Stimulated activated CD4-positive, alpha-beta T cell treated with anti-CD3 and anti-CD28 coated beads, Interleukin-1b, Interleukin-23, amount 100 ng/mL, for 4 hours (primary cell): ENCODE measurements at regions not wholly inside any gene's neighbourhood (a gene's known extent, or its start where the extent isn't known, plus 50 kb on each side); places are given as distances from the start of the nearest gene placed in this dataset.
"Not testable (repeated sequence)": the region's sequence is repeated elsewhere in the genome, so short reads cannot be mapped to it uniquely, and the experiment has no call there.

ENCODE experiments used
- DNase-seq, 2 donors: peaks; one replicate each; pipeline ENCODE4 v3.0.0-alpha.2; 2020; ENCODE audit warnings: low read depth in 2 of 2

DNA sequence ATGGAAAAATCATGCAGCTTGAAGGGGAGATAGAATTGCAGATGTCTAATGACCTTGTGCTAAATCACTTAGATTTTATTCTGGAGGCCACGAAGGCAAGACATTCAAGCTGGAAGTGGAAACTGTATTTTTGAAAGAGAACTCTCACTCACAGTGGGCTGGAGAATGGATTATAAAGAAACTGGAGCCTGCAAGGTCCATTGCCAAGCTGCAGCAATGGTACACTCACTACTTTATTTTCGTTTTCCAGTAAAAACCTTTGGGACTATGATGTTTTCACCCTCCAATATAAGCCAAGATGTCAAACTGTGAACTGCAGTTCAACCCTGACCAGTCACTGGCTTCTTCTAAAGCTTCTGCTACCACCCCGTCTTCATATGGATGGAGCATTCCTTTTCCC lies 62.0 kb downstream of the SKIDA1 start:
- no peak for DNase-seq

DNA sequence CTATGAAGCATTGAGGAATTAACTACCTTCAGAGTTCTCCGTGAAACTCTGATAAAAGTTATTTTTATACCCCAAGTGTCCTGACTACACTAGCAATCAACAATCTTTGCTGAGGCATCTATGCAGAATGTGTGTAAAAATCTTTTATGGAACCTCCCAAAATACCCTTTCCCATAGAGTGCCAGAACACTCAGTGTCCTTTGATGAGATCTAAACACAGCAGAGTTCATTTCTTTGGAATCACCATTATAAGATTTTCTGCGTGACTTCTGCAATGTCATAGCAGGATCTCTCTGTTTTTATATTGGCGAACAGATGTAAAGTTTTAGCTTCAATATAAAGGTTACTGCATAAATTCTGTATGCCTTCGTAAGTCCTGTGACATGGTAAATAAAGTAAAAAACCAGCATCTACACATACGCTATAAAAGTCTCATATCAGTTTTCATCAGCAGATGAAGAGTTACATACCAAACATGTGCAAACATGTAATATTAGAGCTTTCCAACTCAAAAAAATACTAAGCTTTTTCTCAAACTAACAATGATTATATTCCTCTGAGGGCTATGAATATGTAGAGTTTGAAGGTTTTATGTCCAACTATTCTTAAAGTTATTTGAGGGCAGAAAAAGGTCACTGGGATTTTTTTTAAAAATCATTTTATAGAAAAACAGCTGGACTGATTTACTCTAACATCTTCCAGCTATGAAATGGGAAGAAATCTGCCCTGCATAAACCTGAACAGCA lies 67.2 kb downstream of the SKIDA1 start:
- DNase-seq = no peak

DNA sequence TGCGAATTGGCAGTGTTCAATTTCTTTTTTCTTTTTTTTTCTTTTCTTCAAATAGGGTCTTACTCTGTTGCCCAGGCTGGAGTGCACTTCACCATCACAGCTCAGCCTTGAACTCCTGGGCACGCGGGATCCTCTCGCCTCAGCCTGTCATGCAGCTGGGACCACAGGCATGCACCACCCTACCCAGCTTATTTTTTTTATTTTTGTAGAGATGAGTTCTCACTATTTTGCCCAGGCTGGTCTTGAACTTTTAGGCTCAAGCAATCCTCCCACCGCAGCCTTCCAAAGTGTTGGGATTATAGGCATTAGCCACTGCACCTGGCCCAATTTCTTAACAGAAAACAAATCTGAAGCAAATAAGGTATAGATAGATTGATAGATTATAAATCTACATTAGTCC lies 69.3 kb downstream of the SKIDA1 start:
- no peak for DNase-seq

DNA sequence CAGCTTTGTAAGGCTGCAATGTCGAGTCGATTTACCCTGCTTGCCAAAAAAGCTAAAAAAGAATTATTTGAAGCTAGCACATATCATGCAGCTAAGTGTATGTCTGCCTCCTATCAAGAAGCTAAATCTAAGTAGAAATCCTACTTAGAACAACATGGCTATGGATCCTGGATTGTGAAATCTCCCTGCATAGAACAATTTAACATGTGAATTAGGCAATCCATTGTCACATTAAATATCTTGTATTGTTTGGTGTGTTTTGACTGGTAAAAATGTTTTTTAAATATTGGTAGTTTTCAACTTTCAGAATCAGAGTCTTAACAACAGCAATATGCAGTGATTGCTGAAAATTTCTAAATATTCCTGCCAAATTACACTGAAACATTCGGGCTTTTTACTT lies 73.3 kb downstream of the SKIDA1 start:
- DNase-seq = no peak

DNA sequence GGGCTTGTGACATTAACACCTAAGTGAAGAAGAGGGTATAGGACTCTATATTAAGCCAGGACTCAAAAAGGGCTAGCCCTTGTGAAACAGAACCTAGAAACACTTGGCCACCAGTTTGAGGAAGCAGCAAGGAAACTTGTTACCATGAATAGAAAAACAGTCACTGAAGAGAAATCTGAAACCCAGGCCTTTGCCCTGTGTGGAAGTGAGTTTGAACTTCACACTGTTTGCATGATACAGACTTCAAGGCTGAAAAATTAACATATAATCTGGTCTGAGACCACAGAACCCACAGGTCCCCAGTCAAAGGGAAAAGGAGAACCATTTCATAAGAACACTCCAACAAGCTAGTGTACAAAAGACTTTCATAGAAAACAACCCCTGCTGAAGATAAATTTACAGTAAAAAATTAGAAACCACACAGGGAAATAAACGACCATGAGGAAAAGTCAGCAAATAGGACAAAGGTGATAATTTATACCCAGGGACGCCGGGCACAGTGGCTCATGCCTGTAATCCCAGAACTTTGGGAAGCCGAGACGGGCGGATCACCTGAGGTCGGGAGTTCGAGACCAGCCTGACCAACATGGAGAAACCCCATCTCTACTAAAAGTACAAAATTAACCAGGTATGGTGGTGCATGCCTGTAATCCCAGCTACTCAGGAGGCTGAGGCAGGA lies 76.1 kb downstream of the SKIDA1 start:
- no peak for DNase-seq

DNA sequence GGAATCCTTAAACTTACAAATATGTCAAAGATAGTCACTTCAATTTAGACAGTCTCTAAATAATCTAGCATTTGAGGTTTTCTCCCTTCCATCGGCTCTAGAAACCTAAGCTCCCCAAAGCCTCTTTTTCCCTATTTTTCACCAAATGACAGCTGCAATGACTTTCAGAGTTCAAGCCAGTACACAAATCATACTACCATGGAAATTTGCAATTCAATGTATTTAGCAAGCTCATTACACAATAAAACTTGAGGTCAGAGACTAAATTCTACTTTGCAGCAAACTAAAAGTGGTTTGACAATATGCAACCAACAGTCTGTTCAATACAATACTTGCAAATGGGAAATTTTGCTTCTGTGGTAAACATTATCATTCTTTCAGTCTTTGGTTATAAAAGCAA lies 80.3 kb downstream of the SKIDA1 start:
- DNase-seq = no peak

DNA sequence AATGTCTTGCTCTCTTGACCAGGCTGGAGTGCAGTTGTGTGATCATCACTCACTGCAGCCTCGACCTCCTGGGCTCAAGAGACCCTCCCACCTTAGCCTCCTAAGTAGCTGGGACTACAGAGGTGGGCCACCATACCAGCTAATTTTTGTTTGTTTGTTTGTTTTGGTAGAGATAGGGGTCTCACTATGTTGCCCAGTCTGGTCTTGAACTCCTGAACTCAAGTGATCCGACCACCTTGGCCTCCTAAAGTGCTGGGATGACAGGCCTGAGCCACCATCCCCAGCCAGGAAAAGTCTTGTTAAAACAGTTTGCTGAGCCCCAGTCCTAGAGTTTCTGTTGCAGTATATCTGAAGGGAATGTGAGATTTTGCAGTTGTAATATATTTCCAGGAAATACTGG lies 83.9 kb downstream of the SKIDA1 start:
- no peak for DNase-seq

DNA sequence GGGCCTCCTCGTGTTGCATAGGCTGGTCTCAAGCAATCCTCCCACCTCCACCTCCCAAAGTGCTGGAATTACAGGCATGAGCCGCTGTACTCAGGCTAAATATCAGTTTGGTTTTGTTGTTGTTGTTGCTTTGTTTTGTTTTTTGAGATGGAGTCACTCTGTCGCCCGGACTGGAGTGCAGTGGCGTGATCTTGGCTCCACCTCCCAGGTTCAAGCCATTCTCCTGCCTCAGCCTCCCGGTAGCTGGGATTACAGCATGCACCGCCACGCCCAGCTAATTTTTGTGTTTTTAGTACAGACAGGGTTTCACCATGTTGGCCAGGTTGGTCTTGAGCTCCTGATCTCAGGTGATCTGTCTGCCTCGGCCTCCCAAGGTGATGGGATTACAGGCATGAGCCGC lies 86.6 kb downstream of the SKIDA1 start:
- DNase-seq = not testable (repeated sequence)

DNA sequence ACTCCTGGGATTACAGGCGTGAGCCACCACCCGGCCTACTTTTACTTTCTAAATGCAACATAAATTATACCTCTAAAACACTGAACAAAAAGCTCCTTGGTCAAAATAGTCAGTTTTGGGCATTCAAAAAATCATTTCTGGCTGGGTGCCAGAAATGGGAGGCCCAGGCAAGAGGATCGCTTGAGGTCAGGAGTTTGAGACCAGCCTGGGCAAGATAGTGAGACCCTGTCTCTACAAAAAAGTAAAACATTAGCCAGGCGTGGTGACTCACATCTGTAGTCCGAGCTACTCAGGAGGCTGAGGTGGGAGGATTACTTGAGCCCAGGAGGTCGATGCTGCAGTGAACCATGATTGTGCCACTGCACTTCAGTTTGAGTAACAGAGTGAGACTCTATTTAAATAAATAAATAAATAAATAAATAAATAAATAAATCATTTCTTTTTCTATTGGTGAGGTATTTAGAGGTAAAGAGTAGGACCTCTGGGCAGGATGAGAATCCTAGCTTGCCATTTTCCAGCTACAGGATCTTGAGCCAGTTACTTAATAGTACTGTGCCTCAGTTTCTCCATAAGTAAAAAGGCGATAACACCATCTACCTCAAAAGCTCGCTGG lies 87.6 kb downstream of the SKIDA1 start:
- no peak for DNase-seq

DNA sequence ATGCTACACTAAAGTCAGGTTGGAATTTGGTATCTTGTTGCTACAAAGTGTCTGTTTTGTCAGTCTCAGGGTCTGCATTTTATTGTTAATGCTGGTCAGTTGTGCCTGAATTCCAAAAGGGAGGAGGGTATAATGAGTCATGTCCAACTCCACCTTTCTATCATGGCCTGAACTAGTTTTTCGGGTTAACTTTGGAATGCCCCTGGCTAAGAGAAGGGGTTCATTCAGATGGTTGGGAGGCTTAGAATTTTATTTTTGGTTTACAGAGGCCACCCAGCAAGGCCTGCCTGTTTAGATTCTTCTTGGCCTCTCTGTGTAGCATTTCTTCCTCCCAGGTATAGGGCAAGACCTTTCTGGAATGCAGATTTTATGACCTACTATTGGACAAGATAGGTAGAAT lies 93.2 kb downstream of the SKIDA1 start:
- no peak for DNase-seq

DNA sequence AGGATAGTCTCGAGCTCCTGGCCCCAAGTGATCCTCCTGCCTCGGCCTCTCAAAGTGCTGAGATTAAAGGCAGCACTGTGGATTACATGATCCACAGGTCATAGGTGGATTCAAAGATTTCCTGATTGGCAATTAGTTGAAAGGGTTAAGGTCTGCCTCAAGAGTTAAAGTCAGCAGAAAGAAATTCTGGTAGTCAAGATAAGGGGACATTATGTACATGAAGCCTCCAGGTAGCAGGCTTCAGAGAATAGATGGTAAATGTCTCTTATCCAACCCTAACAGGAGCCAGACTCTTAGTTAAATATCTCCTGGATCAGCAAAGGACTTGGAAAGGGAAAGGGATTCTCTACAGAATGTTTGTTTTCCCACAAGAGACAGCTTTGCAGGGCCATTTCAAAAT lies 93.7 kb downstream of the SKIDA1 start:
- DNase-seq = no peak

DNA sequence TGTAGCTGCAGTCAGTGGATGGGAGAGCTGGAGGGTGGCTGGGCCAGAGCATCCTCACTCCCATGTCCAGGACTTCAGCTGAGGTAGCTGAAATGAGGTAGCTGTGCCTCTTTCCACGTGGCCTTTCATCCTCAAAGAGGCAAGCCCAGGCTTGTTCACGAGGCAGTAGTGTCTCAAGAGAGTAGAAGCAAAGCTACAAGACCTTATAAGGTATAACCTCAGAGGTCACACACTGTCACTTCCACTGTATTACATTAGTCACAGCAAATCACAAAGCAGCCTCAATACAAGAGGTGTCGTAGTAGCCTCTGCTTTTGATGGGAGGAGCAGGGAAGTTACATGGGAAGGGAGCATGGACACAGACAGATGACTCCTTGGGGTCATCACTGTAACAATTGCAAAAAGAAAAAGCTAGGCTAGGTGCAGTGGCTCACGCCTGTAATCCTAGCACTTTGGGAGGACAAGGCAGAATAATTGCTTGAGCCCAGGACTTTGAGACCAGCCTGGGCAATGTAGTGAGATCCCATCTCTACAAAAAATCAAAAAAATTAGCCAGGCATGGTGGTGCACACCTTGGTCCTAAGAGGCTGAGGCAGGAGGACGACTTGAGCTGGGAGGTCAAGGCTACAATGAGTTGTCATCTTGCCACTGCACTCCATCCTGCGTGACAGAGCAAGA lies 97.5 kb downstream of the SKIDA1 start:
- no peak for DNase-seq

DNA sequence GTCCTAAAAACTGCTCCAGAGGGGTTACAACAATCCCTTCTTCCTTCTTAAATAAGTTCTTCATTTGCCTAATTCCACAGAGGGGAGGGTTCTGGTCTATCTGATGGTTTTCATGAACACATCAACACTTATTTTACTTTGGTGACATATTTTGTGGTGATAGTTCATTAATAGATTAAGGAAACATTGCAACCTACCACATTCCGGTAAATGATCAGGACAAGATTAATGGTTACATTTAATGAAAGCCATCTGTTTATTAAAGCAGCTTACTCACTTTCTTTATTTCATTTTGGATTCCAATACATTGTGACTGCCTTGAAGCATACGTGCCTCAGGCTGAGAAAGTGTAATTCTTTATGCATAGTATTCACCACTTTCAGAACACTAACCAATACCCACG lies 101.0 kb downstream of the SKIDA1 start:
- no peak for DNase-seq

DNA sequence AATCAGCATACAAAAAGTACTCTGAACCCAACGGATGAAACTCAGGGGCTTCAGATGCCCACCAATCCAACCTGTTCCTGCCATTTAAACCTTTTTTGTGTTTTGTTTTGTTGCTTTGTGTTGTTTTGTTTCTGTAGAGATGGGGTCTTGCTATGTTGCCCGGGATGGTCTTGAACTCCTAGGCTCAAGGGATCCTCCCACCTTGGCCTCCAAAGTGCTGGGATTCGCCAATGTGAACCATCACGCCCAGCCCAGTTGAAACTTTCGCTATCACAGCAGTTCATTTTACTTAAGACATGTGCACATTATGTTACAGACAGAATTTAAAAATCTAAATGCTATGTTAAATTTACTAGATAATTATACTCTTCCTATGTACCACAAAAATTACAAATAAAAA lies 101.6 kb downstream of the SKIDA1 start:
- DNase-seq = no peak

DNA sequence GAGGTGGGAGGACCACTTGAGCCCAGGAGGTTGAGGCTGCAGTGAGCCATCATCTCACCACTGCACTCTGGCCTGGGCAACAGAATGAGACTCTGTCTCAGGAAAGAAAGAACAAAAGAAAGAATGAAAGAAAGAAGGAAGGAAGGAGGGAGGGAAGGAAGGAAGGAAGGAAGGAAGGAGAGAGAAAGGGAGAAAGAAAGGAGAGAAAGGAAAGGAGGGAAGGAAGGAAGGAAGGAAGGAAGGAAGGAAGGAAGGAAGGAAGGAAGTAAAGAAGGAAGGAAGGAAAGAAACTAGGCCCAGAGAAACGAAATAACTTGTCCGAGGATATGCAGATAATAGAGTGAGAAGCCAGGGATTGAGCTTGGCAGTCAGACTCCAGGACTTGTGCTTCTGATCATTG lies 102.1 kb downstream of the SKIDA1 start:
- DNase-seq = no peak

DNA sequence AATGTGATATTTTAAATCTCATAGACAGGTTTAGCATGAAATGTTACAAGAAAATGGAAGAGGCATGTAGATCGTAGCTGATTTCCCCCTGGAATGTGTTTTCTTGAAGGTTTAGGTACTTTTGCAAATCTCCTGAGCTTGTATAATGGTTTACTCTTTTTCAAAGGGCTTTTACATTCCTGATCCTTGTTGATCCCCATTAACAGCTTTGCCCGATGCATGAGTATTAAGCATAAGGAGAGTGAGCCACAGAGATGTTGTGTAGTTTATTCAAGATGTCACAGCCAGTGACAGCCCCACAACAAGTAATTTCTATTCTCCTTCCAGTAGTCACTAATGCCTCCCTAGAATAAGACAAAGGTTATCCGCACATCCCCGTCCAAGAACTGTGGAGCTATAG lies 103.7 kb downstream of the SKIDA1 start:
- DNase-seq = no peak

DNA sequence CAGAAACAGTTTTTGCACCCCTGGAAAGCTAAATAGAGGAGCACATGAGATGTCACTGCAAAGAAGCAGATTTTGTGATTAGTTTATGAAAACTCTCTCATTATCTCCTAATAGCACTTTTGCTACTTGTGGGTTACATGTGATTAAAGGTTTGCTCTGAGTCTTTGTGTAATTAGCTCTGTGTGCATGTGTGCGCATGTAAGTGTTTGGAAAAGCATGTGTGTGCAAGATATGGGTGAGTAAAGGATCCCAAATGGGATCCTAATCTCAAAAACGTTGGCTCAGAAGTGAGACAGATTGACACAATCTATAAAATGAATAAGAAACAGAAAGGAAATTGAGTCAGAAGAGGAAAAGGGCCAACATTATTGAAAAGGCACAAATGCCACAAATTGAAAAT lies 104.5 kb downstream of the SKIDA1 start:
- DNase-seq = no peak

DNA sequence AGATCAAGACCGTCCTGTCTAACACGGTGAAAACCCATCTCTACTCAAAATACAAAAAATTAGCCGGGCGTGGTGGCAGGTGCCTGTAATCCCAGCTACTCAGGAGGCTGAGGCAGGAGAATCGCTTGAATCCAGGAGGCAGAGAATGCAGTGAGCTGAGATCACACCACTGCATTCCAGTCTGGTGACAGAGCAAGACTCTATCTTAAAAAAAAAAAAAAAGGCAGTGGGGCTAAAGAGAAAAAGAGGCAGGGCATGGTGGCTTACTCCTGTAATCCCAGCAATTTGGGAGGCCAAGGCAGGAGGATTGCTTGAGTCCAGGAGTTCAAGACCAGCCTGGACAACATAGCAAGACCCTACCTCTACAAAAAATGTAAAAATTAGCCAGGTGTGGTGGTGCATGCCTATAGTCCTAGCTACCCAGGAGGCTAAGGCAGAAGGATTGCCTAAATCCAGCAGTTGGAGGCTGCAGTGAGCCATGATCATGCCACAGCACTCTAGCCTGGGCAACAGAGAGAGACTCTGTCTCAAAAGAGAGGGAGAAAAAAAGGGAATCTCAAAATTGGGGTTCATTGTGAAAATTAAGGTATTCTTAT lies 106.4 kb downstream of the SKIDA1 start:
- not testable (repeated sequence) for DNase-seq

DNA sequence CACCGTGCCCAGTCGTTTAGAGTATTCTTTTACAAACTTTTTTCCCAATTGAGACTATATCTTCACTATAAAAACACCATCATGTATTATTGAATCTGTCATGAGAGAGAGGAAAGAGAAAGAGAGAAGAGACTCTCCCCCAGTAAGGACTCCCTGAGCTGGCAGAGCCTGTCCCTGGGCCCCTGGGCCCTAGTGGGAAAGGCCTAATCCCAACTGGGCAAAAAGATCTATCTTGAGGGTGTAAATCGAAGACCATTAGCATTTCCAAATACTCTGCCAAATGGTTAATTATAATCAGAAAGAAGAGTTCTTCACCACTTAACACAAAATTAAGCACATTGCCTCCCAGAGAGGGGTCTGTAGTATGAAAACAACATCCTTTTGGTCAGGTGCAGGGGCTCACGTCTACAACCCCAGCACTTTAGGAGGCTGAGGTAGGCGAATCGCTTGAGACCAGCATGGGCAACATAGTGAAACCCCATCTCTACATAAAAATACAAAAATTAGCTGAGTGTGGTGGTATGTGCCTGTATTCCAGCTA lies 108.2 kb downstream of the SKIDA1 start:
- DNase-seq = no peak

DNA sequence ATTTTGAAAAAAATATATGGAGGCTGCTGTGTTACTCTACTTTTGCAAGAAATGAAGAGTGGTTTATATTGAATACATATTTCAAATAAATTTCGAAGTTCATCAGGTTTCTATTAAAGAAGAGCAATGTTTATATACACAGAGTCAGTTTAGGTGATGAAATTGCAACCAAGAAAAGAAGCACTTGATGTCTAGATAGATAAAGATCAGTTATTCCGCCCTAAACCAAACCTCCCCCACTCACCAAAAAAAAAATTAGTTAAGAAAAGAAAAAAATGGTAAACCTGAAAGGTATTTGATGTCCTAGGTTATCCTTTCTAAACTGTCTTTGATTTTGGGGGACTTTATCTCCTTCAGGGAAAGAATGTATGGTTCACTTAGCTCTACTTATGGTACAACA lies 111.8 kb downstream of the SKIDA1 start:
- DNase-seq = no peak

DNA sequence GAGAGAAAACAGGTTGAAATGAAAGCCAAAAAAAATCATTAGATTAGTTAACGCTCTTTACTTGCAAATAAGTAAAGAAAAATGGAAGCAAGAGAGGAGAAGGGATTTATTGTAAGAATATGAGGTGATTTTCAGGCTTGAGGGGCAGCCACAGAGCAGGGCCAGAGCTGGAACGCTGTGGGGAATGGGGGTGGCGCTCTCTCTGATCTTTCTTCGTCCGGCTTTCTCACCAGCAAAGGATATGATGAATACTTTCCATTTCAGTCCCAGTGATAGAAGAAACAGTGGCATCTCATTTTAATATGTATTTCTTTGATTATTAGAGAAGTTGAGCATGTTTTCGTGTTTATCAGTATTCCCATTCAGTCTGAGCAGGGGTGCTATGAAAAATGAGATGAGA lies 112.2 kb downstream of the SKIDA1 start:
- no peak for DNase-seq

DNA sequence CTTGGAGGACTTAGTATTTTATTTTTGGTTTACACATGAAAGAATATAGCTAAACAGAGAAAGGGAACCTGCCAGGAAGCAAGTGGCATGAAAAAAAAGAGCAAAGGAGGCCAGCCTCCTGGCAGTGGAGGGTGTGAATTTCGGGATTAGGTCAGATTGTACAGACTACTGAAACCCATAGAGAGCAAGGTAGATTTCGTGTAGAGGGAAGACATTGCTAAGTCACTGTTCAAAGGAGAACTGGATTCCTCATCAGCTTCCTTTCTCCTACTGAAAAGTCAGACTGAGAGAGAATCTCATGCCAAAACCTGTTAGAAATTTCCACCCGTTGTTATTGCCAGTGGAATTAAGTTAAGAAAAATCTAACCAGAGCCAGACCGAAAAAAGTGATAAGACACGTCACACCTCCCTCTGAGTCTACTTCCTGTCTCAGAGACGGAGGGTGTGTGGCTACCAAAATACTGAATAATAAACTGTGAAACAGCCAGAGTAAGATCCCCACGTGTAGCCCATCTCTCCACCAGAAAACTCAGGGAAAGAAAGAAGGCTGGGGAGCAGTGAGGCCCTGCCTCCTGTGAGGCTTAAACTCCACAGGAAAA lies 118.8 kb downstream of the SKIDA1 start:
- no peak for DNase-seq
